C4-2B (cell line): ENCODE measurements at regions not wholly inside any gene's neighbourhood (a gene's known extent, or its start where the extent isn't known, plus 50 kb on each side); places are given as distances from the start of the nearest gene placed in this dataset.
"Not testable (repeated sequence)": the region's sequence is repeated elsewhere in the genome, so short reads cannot be mapped to it uniquely, and the experiment has no call there.

ENCODE experiments used
- H3K27ac ChIP-seq: fragments of 450-650 bp; 2 replicates; pipeline ENCODE4 v1.5.1; 2017
- ZFX ChIP-seq: fragments of 450-650 bp; IDR thresholded peaks from 2 replicates; pipeline ENCODE4 v1.6.1; 2017
- TF ChIP-seq, protein P1 (sequence below): fragments of 450-650 bp; conservative IDR thresholded peaks from 2 replicates; pipeline ENCODE4 v1.5.1; 2017; ENCODE audit warnings: mild to moderate bottlenecking

DNA sequence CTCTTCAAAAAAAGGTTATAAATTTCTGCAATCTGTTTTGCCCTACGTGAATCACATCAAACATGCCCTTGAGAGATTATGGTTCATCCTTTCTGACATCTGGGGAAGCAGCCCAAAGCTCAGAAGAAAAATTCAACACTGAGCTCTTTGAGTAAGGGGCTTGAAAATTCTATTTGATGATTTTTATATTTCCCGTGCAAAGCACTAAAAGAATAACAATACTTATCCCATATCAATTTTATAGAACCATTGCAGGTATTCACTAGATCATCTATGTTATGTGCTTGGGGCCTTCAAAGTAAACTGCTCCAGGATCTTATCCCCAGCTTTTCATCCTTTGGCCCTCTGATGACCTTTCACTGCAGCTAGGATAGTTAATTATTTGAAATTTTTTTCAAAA, 966.9 kb upstream of the CNTN5 start:
- TF ChIP-seq ZFX, result no peak
- TF ChIP-seq, protein P1, sequence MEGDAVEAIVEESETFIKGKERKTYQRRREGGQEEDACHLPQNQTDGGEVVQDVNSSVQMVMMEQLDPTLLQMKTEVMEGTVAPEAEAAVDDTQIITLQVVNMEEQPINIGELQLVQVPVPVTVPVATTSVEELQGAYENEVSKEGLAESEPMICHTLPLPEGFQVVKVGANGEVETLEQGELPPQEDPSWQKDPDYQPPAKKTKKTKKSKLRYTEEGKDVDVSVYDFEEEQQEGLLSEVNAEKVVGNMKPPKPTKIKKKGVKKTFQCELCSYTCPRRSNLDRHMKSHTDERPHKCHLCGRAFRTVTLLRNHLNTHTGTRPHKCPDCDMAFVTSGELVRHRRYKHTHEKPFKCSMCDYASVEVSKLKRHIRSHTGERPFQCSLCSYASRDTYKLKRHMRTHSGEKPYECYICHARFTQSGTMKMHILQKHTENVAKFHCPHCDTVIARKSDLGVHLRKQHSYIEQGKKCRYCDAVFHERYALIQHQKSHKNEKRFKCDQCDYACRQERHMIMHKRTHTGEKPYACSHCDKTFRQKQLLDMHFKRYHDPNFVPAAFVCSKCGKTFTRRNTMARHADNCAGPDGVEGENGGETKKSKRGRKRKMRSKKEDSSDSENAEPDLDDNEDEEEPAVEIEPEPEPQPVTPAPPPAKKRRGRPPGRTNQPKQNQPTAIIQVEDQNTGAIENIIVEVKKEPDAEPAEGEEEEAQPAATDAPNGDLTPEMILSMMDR, result no peak
- H3K27ac ChIP-seq, result no peak overlapping the region

DNA sequence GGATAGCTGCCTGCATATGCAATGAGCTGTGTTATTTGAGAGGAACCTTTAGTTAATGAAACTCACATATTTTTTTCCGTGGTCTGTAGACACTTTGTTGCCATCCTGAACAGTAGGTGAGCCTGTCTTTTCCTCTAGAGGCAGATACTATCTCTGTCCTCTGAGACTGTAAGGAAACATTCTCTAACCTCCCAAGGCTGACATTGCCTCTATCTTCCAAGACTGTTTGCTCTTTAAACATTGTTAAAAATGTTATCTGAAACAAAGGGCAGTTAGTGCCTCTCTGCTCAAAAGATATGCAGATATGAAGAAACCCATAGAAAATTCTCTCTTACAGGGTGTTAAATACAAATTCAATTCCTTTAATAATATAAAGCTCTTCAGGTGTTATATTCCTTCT, 963.8 kb upstream of the CNTN5 start:
- peak overlapping the region; percentile 69; the same call in 1 of the 2 replicates for H3K27ac ChIP-seq
- no peak for TF ChIP-seq ZFX
- TF ChIP-seq, protein P1, result 0 out of 2 replicates have a peak, but pooled peaks have one; percentile 10

DNA sequence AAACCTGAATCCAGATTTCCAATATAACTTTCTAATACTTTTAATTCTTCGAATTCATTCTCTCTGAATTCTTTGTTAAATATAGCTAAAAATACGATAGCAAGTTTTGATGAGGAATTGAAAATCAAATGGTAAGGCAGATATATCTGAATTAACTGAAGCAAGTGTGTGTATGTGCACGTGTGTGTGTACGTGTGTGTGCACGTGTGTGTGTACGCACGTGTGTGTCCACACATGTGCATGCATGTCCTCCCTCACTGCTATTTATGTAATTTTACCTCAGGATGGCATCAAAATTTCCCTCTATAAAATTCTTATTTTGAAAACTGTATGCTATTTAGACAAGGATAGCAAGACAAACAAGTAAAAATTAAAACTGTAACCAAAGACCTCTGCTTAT, 961.3 kb upstream of the CNTN5 start:
- H3K27ac ChIP-seq, result no peak overlapping the region
- no peak for TF ChIP-seq ZFX
- TF ChIP-seq, protein P1, result no peak

- no peak overlapping the region for H3K27ac ChIP-seq
- TF ChIP-seq, protein P1, result no peak
- TF ChIP-seq ZFX, result no peak
These were observed 960.0 kb upstream of the CNTN5 start for GRCh38 chr11:98060759-98061158.

- H3K27ac ChIP-seq, result no peak overlapping the region
- no peak for TF ChIP-seq ZFX
These were observed 958.9 kb upstream of the CNTN5 start for GRCh38 chr11:98061858-98062257.

GRCh38 chr11:98062714-98063113, 958.0 kb upstream of the CNTN5 start:
- H3K27ac ChIP-seq, result no peak overlapping the region
- TF ChIP-seq, protein P1, result no peak
- TF ChIP-seq ZFX, result no peak

DNA sequence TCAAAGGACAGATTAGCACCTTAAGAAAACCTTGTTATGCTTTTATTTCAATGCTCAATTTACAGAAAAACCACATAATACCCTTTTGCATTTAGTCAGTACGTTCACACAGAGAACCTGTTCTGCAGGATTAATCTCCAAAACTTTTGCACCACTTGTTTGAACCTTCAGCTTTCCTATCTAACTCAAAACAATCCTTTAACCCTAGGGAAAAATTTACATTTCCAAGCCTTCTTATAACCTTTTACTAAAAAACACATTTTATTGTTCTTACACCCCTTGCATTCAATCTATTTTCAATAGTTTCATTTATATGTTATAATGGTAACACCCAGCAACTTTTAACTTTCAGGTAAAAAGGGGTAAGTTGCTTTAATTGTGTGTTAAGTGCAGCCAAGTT, 952.5 kb upstream of the CNTN5 start:
- no peak overlapping the region for H3K27ac ChIP-seq
- TF ChIP-seq, protein P1, result no peak
- no peak for TF ChIP-seq ZFX

DNA sequence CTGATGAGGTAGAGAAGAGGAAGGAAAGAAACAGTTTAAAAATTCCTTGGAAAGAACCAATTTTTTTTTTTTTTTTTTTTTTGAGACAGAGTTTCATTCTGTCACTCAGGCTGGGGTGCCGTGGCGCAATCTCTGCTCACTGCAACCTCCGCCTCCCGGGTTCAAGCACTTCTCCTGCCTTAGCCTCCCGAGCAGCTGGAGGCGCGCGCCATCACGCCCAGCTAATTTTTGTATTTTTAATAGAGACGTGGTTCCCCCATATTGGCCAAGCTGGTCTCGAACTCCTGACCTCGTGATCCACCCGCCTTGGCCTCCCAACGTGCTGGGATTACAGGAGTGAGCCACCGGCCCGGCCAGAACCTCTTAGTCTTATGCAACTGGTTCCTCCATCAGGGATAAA, 951.6 kb upstream of the CNTN5 start:
- H3K27ac ChIP-seq, result not testable (repeated sequence)

- no peak overlapping the region for H3K27ac ChIP-seq
- TF ChIP-seq, protein P1, result no peak
- no peak for TF ChIP-seq ZFX
These were observed 950.9 kb upstream of the CNTN5 start for GRCh38 chr11:98069861-98070260.
